Neural progenitor cell (in vitro differentiated cells): ENCODE measurements at regions not wholly inside any gene's neighbourhood (a gene's known extent, or its start where the extent isn't known, plus 50 kb on each side); places are given as distances from the start of the nearest gene placed in this dataset.

Experiments used
- DNase-seq: peaks from one replicate; pipeline ENCODE4 v3.0.0-alpha.2; 2016; ENCODE audit warnings: low spot score
- H2AFZ ChIP-seq: fragments of 200-600 bp; sonication (generic); replicated peaks from 2 replicates; pipeline ENCODE4 v1.6.1; 2016; ENCODE audit warnings: antibody characterized with exemption
- H3F3A ChIP-seq: fragments of 200-600 bp; sonication (generic); 2 replicates; pipeline ENCODE4 v1.6.1; 2016; ENCODE audit warnings: antibody characterized with exemption, low read depth
- H3K27ac ChIP-seq: fragments of 200-600 bp; sonication (generic); 2 replicates; pipeline ENCODE4 v1.5.1; 2016; ENCODE audit warnings: mild to moderate bottlenecking
- H3K27me3 ChIP-seq: fragments of 200-600 bp; sonication (generic); 2 replicates; pipeline ENCODE4 v1.6.1; 2016; ENCODE audit warnings: mild to moderate bottlenecking, moderate library complexity
- H3K36me3 ChIP-seq: fragments of 200-600 bp; sonication (generic); 2 replicates; pipeline ENCODE4 v1.5.1; 2016
- H3K4me1 ChIP-seq: fragments of 200-600 bp; sonication (generic); 2 replicates; pipeline ENCODE4 v1.6.1; 2016; ENCODE audit warnings: mixed run types
- H3K4me2 ChIP-seq: fragments of 200-600 bp; sonication (generic); 2 replicates; pipeline ENCODE4 v1.6.1; 2016
- H3K4me3 ChIP-seq: fragments of 200-600 bp; sonication (generic); 2 replicates; pipeline ENCODE4 v1.5.1; 2016
- H3K79me2 ChIP-seq: fragments of 200-600 bp; sonication (generic); 2 replicates; pipeline ENCODE4 v1.6.1; 2016; ENCODE audit warnings: low read depth
- H3K9ac ChIP-seq: fragments of 200-600 bp; sonication (generic); 2 replicates; pipeline ENCODE4 v1.6.1; 2016
- H3K9me3 ChIP-seq: fragments of 200-600 bp; sonication (generic); 2 replicates; pipeline ENCODE4 v1.5.1; 2016; ENCODE audit warnings: low read depth
- H4K20me1 ChIP-seq: fragments of 200-600 bp; sonication (generic); 2 replicates; pipeline ENCODE4 v1.6.1; 2016; ENCODE audit warnings: low read depth
- H3K27ac Mint-ChIP-seq: 3 replicates; pipeline ENCODE4 v1.8.0; 2021; ENCODE audit warnings: mixed read lengths
- H3K27me3 Mint-ChIP-seq: 2 replicates; pipeline ENCODE4 v1.8.0; 2022; ENCODE audit warnings: low read depth, mild to moderate bottlenecking, inconsistent platforms, moderate library complexity, mixed read lengths; ENCODE audit not compliant: insufficient read depth
- H3K36me3 Mint-ChIP-seq: 3 replicates; pipeline ENCODE4 v1.8.0; 2021; ENCODE audit warnings: mixed read lengths
- H3K4me1 Mint-ChIP-seq: 3 replicates; pipeline ENCODE4 v1.8.0; 2021; ENCODE audit warnings: mixed read lengths
- H3K4me3 Mint-ChIP-seq: 3 replicates; pipeline ENCODE4 v1.8.0; 2021; ENCODE audit warnings: mild to moderate bottlenecking, moderate library complexity, mixed read lengths
- H3K9me3 Mint-ChIP-seq: 3 replicates; pipeline ENCODE4 v1.8.0; 2020; ENCODE audit warnings: mixed read lengths
- CTCF ChIP-seq: fragments of 200-600 bp; sonication (generic); IDR thresholded peaks from 2 replicates; pipeline ENCODE4 v1.5.1; 2017; ENCODE audit warnings: antibody characterized with exemption, mild to moderate bottlenecking
- EZH2 ChIP-seq: fragments of 200-600 bp; sonication (generic); IDR thresholded peaks from 2 replicates; pipeline ENCODE4 v1.6.1; 2017; ENCODE audit warnings: antibody characterized with exemption, mild to moderate bottlenecking, moderate library complexity
- EZH2phosphoT487 ChIP-seq: fragments of 200-600 bp; sonication (generic); IDR thresholded peaks from 2 replicates; pipeline ENCODE4 v1.6.1; 2017; ENCODE audit warnings: antibody characterized with exemption

- Histone ChIP-seq H3K4me1 (no peaks in the 10 kb centered on the region), H3K4me3 (no peak overlapping the region), H3K9ac (no peak overlapping the region), H3F3A (no peaks in the 10 kb centered on the region), H3K27me3 (no peaks in the 10 kb centered on the region), H3K27ac (no peak overlapping the region), H4K20me1 (no peaks in the 10 kb centered on the region), H3K36me3 (no peaks in the 10 kb centered on the region), H3K79me2 (no peaks in the 10 kb centered on the region), H3K4me2 (no peak overlapping the region), H2AFZ (no peak overlapping the region), H3K9me3 (no peaks in the 10 kb centered on the region)
- TF ChIP-seq EZH2phosphoT487 = no peak
- TF ChIP-seq EZH2 = no peak
- TF ChIP-seq CTCF = no peak
- Mint-ChIP-seq H3K9me3 (peaks cover 8% of the 10 kb centered on the region), H3K4me3 (no peak overlapping the region), H3K36me3 (no peaks in the 10 kb centered on the region), H3K27me3 (peaks cover 5% of the 10 kb centered on the region), H3K4me1 (no peaks in the 10 kb centered on the region), H3K27ac (no peak overlapping the region)
- no peak for DNase-seq
Measured at GRCh38 chr7:130831322-130831721, 97.3 kb upstream of the KLF14 start.

- Histone ChIP-seq H3K4me2 (no peak overlapping the region), H3K9ac (no peak overlapping the region), H3K27ac (no peak overlapping the region), H3F3A (no peaks in the 10 kb centered on the region), H3K27me3 (no peaks in the 10 kb centered on the region), H3K4me3 (no peak overlapping the region), H2AFZ (no peak overlapping the region), H3K79me2 (no peaks in the 10 kb centered on the region), H3K36me3 (no peaks in the 10 kb centered on the region), H3K9me3 (no peaks in the 10 kb centered on the region), H4K20me1 (no peaks in the 10 kb centered on the region), H3K4me1 (no peaks in the 10 kb centered on the region)
- H3K27ac Mint-ChIP-seq = no peak overlapping the region
- peaks cover 3% of the 10 kb centered on the region for H3K9me3 Mint-ChIP-seq
- H3K36me3 Mint-ChIP-seq = no peaks in the 10 kb centered on the region
- no peak overlapping the region for H3K4me3 Mint-ChIP-seq
- H3K4me1 Mint-ChIP-seq = no peaks in the 10 kb centered on the region
- DNase-seq = peak; percentile 50
- TF ChIP-seq CTCF (peak; percentile 85), EZH2 (no peak)
- peaks cover 5% of the 10 kb centered on the region for H3K27me3 Mint-ChIP-seq
Measured at GRCh38 chr7:130831817-130832481, 97.9 kb upstream of the KLF14 start.

- H3K36me3 ChIP-seq = no peaks in the 10 kb centered on the region
- H3K27me3 ChIP-seq = no peaks in the 10 kb centered on the region
- Mint-ChIP-seq H3K4me3 (no peak overlapping the region), H3K4me1 (no peaks in the 10 kb centered on the region), H3K36me3 (peaks cover under 1% of the 10 kb centered on the region), H3K27ac (no peak overlapping the region), H3K27me3 (peaks cover 2% of the 10 kb centered on the region), H3K9me3 (peaks cover under 1% of the 10 kb centered on the region)
- H3K27ac ChIP-seq = no peak overlapping the region
- H3K9me3 ChIP-seq = no peaks in the 10 kb centered on the region
- no peak overlapping the region for H3K4me3 ChIP-seq
- no peaks in the 10 kb centered on the region for H3K79me2 ChIP-seq
- no peaks in the 10 kb centered on the region for H3K4me1 ChIP-seq
- no peak for TF ChIP-seq EZH2phosphoT487
- no peak for TF ChIP-seq EZH2
- no peak for TF ChIP-seq CTCF
- H4K20me1 ChIP-seq = no peaks in the 10 kb centered on the region
- no peak overlapping the region for H2AFZ ChIP-seq
- H3F3A ChIP-seq = no peaks in the 10 kb centered on the region
- H3K4me2 ChIP-seq = no peak overlapping the region
- no peak for DNase-seq
- H3K9ac ChIP-seq = no peak overlapping the region
Measured at GRCh38 chr7:130838738-130839137, 104.7 kb upstream of the KLF14 start.
